GM19467 (cell line): ENCODE measurements at regions not wholly inside any gene's neighbourhood (a gene's known extent, or its start where the extent isn't known, plus 50 kb on each side); places are given as distances from the start of the nearest gene placed in this dataset.
"Not testable (repeated sequence)": the region's sequence is repeated elsewhere in the genome, so short reads cannot be mapped to it uniquely, and the experiment has no call there.

Experiments
- ATAC-seq: cut with Tn5 transposase; IDR thresholded peaks from one replicate; pipeline ENCODE4 v1.9.1; 2021; ENCODE audit warnings: mild to moderate bottlenecking, moderate library complexity; ENCODE audit not compliant: unreplicated experiment

DNA sequence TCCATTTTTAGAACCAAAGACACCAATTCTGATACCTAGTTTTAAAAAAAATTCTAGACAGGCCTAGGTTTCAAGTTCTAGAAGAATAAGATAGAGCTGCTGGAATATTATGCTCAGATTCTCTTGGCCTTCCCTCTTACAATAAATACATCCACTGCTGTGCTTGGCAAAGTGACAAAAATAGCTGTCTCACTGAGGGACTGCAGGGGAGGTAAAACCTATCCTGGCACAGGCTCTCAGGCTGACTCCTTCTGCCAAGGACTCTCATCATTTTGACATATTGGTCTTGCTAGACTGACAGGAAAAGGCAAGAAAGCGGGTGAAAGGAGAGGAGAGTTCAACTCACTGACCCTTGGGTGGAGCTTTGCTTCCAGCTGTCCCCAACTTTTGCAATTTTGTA lies 197.0 kb upstream of the LHX8 start:
- ATAC-seq, result no peak

DNA sequence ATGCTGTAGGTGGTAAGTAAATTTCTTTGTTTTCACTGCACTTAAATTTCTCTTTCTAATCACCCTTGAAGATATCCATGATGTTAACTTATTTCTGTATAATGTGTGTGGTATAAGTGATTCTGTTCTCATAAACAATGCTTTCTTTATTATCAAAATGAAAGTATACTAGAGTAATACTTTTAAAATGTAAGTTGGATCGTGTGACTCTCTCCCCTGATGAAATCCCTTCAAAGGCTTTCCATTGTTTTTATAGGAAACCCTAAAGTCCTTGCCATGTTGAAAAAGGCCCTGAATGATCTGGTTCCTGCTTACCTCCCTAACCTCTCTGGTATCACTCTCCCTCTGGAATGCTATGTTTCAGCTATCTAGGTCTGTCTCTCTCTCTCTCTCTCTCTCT lies 191.1 kb upstream of the LHX8 start:
- no peak for ATAC-seq

DNA sequence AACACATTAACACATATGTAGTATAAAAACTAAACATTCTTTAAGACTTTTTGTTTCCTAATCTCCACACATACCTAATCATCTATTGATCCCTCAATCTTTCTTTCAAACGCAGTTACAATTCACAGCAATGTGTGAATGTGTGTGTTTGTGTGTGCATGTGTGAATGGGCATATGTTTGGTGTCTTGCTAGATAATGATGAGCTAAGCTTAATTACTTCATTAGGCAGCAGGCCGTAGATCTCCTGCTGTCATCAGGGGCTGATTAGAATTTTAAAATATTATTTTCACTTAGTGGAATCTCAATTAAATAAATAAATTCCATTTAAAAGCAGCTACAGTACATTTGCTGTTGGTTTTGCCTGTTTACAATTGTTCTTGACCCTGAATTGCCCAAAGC lies 187.8 kb upstream of the LHX8 start:
- no peak for ATAC-seq

DNA sequence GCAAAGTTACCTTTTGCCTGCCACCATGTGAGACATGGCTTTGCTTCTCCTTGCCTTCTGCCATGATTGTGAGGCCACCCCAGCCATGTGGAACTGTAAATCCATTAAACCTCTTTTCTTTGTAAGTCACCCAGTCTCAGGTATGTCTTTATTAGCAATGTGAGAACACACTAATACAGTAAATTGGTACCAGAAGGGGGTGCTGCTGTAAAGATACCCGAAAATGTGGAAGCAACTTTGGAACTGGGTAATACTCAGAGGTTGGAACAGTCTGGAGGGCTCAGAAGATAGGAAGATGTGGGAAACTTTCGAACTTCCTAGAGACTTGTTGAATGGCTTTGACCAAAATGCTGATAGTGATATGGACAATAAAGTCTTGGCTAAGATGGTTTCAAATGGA lies 184.8 kb upstream of the LHX8 start:
- not testable (repeated sequence) for ATAC-seq

DNA sequence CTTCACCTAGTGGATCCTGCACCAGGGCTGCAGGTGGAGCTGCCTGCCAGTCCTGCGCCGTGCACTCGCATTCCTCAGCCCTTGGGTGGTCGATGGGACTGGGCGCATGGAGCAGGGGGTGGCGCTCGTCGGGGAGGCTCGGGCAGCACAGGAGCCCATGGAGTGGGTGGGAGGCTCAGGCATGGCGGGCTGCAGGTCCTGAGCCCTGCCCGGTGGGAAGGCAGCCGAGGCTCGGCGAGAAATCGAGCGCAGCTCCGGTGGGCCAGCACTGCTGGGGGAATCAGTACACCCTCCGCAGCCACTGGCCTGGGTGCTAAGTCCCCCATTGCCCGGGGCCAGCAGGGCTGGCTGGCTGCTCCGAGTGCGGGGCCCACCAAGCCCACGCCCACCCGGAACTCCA lies 182.2 kb upstream of the LHX8 start:
- not testable (repeated sequence) for ATAC-seq

DNA sequence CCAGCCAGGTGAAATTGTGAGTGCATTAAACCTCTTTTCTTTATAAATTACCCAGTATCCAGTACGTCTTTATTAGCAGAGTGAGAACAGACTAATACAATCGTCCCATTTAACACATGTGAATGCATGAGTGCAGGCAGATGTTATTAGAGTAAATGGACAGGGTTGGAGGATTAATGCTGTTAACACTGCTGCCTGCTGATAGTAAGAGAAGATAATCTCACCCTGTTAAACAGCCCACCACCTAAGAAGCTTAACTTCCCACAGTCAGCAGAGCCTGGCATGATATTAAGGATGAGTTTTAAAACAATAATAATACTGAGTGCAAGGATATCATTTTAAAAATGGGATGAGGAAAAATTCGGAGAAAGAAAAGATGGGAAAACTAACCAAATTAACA lies 181.4 kb upstream of the LHX8 start:
- ATAC-seq, result no peak

DNA sequence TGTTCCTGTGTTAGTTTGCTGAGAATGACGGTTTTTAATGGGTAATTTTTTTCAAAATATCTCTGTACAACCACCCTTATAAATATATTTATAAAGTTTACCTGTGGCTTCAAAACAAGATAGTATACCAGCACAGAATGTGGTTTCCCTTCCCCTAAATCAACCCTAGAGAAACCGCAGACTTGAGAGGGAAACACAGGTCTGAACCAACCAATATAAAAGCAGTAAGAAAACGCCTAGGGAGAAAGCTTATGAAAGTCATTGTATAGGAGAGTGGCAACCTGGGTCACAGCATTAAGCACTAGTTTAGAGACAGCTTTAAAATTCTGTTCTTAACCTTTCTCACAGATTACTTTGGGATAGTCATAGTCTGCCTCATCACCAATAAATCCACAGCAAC lies 180.6 kb upstream of the LHX8 start:
- ATAC-seq, result no peak

DNA sequence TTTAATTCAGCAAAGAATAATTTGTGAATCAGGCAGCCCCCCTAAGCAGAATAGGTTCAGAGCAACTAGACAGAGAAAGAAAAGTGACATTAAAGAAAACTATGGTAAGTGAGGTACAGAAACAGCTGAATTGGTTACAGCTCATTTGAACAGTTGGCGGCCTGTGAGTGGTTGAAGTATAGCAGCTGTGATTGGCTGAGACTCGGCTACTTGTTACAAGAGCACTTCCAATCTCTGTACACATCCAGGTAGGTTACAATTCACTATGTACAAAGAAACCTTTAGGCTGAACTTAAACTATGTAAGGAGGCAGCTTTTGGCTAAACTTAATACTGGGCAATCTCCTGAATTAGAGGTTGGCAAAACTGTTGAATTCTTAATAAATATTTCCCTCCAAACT lies 171.1 kb upstream of the LHX8 start:
- ATAC-seq, result no peak

DNA sequence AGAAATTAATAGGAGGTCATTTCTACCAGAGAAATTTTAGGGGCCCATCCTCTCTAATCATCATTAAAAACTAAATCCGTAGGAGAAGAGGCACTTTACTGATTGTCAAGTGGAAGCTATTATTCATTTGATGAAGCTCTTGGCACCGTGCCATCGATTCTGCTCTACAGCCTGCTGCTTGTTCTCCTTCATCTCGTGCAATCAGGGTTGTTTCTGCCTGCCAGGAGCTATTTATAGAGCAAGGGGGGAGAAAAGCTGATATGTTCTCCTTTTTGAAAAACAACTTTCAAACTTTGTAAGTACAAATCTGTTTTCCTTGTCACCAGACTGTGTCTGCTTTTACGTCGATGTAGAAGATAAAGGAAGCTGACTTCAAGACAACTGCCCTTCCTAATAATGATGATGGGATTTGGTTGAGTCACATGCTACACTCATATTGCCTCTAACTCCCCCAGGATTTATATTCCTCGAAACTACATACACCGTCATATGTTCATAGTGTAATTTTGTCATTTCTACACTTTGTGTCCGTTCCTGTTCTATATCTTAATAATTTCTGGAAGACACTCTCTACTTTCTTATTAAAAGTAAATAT lies 169.6 kb upstream of the LHX8 start:
- ATAC-seq, result no peak

DNA sequence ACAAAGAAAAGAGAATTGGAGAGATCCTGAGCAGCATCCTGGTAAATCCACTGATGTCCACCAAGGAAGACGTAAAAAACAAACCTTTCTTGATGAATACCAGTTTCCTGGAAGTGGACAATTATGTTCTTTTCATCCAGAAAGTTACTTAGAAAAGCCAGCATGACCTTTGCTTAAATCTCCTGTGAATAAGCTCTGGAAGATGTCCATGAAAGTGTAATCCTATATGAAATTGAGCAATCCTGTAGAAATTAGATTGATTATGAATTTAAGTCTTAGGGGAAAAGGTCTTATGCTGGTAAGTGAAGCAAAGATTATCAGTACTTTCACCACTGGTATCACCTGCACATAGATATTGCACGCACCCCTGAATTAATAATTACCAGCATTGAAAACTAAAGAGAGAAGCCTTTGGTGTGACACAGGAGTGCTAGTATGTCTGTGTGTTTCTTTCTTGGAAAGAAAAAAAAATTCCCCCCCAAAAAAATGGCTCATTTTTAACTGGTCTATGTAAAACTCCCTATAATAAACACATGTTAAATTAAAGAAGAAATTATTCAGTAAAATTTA lies 164.5 kb upstream of the LHX8 start:
- no peak for ATAC-seq

DNA sequence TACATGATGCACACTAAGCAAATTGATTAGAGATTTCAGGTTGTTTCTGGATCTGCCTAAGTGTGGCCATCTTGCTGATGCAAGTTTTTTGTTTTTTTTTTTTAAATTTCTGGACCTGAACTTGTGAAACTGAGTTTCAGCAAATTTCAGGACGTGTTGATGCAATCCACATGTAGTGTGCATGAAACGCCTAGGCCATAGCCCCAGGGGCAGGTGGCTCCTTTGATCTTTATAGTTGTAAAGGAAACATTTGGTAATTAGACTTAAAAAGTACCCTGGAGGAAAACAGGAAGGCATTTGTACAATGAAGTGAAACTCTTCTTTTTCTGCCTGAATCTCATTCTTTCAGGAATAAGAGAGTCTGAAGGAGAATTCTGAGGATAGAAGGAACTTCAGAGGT lies 162.2 kb upstream of the LHX8 start:
- no peak for ATAC-seq

DNA sequence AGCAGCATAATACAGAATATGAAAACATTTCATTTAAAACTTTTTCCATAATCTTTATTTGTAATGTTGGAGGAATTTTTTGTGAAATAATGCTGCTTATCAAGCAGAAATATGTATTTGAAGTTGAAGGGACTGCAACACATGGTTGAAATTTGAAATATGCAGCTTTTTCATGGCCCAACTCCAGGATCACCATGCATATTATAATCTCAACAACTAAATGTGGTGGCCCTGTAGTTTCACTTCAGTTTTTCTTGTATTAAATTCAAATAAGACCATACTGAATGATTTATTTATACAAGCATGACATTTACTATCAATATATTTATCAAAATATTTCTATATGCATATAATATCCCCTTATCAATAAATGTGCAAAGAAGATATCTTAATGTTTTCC lies 157.7 kb upstream of the LHX8 start:
- no peak for ATAC-seq

DNA sequence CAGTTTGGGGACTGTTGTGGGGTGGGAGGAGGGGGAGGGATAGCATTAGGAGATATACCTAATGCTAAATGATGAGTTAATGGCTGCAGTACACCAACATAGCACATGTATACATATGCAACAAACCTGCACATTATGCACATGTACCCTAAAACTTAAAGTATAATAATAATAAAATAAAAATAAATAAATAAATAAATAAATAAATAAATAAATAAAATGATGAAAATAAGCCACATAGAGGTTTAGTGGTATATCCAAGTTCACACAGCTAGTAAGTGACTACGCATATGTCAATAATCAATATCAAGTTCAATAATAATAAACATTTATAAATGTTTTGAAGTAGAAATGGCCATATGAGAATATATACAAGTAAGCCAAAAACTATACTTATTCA lies 141.7 kb upstream of the LHX8 start:
- ATAC-seq, result not testable (repeated sequence)

DNA sequence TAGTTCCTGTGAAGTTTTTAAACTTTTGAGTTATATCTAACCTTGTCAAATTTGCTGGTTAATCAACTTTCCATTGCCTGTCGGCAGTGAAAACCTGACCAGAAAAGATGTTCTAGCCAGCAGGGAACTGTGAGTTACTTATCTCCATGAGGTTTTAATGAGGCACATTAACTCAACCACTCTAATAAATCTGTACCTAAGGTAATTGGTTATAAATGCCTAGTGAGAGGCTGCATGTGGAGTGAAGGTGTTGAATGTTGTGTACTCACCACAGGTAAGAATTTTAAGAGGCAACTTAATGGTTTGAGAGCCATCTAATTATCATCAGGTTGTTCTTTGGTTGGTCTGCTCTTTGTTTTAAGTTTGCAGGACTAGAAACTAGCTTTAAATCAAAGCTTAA lies 138.4 kb upstream of the LHX8 start:
- ATAC-seq, result no peak

DNA sequence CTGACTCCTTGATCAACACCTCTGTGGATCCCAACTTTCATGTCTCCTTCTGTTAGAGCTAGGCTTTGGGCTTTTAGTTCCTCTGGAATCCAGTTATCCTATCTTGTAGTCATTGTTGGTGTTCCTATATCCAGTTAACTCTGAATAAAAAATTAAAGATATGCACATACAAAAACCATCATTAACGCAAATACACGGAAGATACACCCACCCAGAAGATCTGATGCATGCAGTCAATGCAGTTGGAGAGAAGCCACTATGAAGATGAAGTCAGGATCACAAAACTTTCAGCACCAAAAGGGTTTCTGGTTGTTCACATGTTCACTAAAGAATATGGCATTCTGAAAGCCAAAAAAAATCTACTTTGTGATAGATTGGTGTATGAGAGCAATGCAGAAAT lies 123.6 kb upstream of the LHX8 start:
- no peak for ATAC-seq

DNA sequence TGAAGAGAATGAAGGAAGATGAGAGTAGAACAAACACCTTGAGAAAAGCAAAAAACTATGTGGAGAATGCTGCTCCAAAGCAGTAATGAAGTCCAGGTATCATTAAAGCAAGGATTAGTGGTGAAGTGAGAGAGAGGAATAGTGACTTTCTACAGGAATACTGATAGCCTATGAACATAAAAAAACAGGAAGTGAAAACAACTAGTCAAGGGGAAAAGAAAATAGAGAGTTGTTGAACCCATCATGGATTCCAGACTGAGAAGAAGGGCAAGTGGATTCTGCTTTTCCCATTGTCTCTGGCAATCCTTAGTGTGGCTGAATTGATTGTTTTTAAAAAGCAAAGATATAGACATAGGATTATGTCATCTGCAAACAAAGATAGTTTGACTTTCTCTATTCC lies 119.9 kb upstream of the LHX8 start:
- ATAC-seq, result no peak

DNA sequence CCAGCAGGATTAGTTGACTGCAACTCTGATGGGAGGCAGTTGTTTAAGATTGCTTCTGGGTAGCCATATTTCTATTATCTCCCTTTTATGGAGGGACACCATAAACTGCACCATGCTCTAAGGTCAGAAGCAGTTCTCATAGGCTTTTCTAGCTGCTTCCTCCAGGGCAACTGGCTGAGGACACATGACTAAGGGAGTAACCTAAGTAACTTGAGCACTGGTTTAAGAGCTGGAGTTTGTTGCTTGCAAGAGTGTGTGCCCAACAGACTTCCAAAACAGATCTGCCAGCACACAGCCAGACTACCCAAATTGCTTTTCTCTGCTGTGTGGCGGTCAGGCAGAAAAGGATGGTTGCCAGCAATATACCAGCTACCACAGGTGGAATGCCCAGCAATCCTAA lies 111.2 kb upstream of the LHX8 start:
- ATAC-seq, result no peak

DNA sequence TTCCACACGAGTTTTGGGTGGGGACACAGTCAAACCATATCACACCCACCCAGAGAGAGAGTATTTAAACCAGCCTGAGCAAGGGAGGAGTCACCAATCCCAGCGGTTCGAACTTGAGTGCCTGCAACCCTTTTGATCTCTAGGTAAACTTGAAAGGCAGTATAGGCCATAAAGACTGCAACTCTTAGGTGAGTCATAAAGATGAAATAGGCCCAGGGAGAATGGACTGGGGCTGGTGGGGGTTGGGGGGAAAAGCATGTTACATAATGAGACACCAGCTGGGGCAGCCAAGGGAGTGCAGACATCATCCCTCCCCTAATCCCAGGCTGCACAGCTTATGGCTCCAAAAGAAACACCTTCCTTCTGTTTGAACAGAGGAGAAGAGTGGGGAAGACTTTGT lies 99.8 kb upstream of the LHX8 start:
- ATAC-seq, result no peak

DNA sequence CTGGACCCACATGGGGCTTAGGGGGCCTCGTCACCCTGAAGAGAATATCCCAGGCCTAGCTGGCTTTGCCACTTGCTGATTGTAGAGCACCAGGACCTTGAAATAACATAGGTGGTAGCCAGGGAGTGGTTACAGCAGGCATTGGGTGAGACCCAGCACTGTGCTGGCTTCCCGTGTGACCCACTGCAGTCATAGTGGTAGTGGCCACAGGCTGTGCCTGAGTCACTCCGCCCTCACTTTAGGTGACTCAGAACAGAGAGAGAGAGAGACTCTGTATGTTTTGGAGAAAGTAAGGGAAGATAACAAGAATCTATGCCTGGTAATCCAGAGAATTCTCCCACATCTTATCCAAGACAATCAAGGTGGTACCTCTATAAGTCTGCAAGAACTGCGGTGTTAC lies 98.7 kb upstream of the LHX8 start:
- no peak for ATAC-seq

DNA sequence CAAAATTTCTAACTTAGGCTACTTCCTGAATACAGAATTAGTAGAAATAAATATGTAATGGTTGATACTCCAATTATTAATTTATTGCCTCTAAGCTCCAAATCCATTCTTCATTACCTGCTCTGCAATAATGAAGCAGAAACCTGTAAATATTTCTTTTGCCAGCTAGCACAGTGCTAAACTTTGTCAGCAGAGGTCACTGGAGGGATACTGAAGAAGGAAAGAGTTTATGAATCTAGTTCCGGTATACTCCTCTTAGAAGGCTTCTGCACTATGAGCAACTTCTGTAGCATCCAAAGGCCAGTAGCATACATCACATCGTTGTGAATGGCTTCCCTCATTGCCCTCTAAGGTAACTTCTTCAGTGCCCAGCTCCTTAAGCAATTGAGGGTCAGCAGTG lies 81.0 kb upstream of the LHX8 start:
- ATAC-seq, result no peak

DNA sequence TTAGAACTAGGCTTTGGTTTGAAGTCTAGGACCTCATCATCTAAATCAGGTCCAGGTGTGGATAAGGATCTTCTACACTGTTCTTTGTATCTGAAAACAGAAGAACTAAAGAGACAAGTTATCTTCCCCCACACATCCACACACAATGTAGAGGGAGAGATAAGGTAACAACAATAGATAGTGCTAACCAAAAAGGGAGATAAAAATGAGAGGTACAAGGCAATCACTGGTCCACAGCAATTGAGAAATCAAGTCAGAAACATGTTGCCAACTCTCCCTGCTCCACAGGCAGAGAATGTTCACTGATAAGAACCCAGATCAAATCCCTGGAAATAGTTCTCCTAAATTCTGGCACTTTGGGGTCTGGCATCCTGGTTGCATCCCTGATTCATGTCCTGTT lies 75.8 kb upstream of the LHX8 start:
- ATAC-seq, result no peak

DNA sequence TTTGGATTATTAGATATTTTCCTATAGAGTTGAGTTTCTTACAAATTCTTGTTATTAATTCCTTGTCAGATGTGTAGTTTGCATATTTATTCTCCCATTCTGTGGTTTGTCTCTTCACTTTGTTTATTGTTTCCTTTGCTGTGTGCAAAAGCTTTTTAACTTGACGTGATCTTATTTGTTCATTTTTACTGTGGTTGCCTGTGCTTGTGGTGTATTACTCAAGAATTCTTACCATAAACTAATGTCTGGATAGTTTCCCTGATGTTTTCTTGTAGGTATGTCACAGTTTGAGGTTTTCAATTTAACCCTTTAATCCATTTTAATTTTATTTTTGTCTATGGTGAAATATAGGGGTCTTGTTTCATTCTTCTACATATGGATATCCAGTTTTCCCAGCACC lies 72.1 kb upstream of the LHX8 start:
- no peak for ATAC-seq

DNA sequence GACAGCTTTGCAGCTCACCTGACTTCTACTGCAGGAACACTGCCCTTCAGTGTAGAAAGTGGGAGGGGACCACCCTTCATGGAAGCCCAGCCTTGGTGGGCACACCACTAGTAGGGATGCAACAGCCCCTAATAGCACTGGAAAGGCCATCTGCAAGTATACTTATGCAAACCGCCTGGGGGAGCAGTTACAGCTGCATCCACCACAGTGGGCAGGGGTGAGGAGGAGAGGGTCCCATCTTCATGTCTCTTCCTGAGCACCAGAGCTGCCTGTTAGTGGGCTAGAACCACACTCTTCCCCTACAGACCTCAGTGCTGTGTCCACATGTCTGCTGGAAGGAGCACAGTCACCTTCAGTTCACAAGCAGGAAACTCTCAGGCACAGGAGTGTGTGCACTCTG lies 66.2 kb upstream of the LHX8 start:
- ATAC-seq, result no peak
